Neural cell (in vitro differentiated cells): ENCODE measurements at regions not wholly inside any gene's neighbourhood (a gene's known extent, or its start where the extent isn't known, plus 50 kb on each side); places are given as distances from the start of the nearest gene placed in this dataset.

Source experiments
- H2AFZ ChIP-seq: fragments of 200-600, 300-800 bp; sonication (generic), shearing (Covaris generic); 2 replicates; pipeline ENCODE4 v1.6.0; 2014; ENCODE audit warnings: low read depth, mild to moderate bottlenecking, antibody characterized with exemption, low read length, moderate library complexity
- H3F3A ChIP-seq: fragments of 200-600 bp; shearing (Covaris generic); 2 replicates; pipeline ENCODE4 v1.6.1; 2016; ENCODE audit warnings: mild to moderate bottlenecking, moderate library complexity, mixed read lengths, antibody characterized with exemption, low read length; ENCODE audit not compliant: insufficient read depth, poor library complexity, severe bottlenecking
- H3K27ac ChIP-seq: fragments of 200-600, 300-800 bp; sonication (generic), shearing (Covaris generic); 2 replicates; pipeline ENCODE4 v1.5.1; 2014; ENCODE audit warnings: mild to moderate bottlenecking, low read length, moderate library complexity
- H3K27me3 ChIP-seq: fragments of 300-800, 200-600 bp; sonication (generic), shearing (Covaris generic); 2 replicates; pipeline ENCODE4 v1.6.0; 2014; ENCODE audit warnings: mild to moderate bottlenecking, low read depth, low read length, moderate library complexity; ENCODE audit not compliant: insufficient read depth
- H3K36me3 ChIP-seq: fragments of 300-800, 200-600 bp; sonication (generic), shearing (Covaris generic); 2 replicates; pipeline ENCODE4 v1.5.1; 2014; ENCODE audit warnings: mild to moderate bottlenecking, antibody characterized with exemption, low read length, moderate library complexity; ENCODE audit not compliant: insufficient read depth
- H3K4me2 ChIP-seq: fragments of 300-800, 200-600 bp; sonication (generic), shearing (Covaris generic); 2 replicates; pipeline ENCODE4 v1.6.0; 2014; ENCODE audit warnings: mild to moderate bottlenecking, low read length
- H3K4me3 ChIP-seq: fragments of 300-800, 200-600 bp; sonication (generic), shearing (Covaris generic); 2 replicates; pipeline ENCODE4 v1.5.1; 2014; ENCODE audit warnings: mild to moderate bottlenecking, low read length, moderate library complexity
- H3K79me2 ChIP-seq: fragments of 200-600 bp; shearing (Covaris generic); replicated peaks from 2 replicates; pipeline ENCODE4 v1.6.0; 2014; ENCODE audit warnings: mild to moderate bottlenecking, low read length, moderate library complexity; ENCODE audit not compliant: insufficient read depth
- H3K9ac ChIP-seq: fragments of 300-800, 200-600 bp; sonication (generic), shearing (Covaris generic); 2 replicates; pipeline ENCODE4 v1.6.1; 2016; ENCODE audit warnings: mild to moderate bottlenecking, low read length, mixed read lengths
- H3K9me2 ChIP-seq: fragments of 200-600 bp; shearing (Covaris generic); 2 replicates; pipeline ENCODE4 v1.6.1; 2016; ENCODE audit warnings: mild to moderate bottlenecking, low read length, mixed read lengths; ENCODE audit not compliant: insufficient read depth
- H3K9me3 ChIP-seq: fragments of 200-600, 300-800 bp; sonication (generic), shearing (Covaris generic); 2 replicates; pipeline ENCODE4 v1.6.1; 2016; ENCODE audit warnings: mild to moderate bottlenecking, mixed run types, low read length, moderate library complexity, mixed read lengths
- H4K20me1 ChIP-seq: fragments of 200-600 bp; shearing (Covaris generic); 2 replicates; pipeline ENCODE4 v1.6.1; 2016; ENCODE audit warnings: mild to moderate bottlenecking, mixed run types; ENCODE audit not compliant: insufficient read depth
- EP300 ChIP-seq: fragments of 450-650 bp; conservative IDR thresholded peaks from 2 replicates; pipeline ENCODE4 v1.6.1; 2014; ENCODE audit warnings: antibody characterized with exemption, mild to moderate bottlenecking, moderate library complexity; ENCODE audit not compliant: poor library complexity, severe bottlenecking
- EZH2 ChIP-seq: fragments of 200-600, 300-800 bp; shearing (Covaris generic), sonication (generic); IDR thresholded peaks from 2 replicates; pipeline ENCODE4 v1.6.1; 2014; ENCODE audit warnings: antibody characterized with exemption, low read length, borderline replicate concordance, mild to moderate bottlenecking; ENCODE audit not compliant: insufficient read depth, poor library complexity, severe bottlenecking
- MXI1 ChIP-seq: fragments of 450-650 bp; conservative IDR thresholded peaks from 2 replicates; pipeline ENCODE4 v1.6.1; 2014; ENCODE audit warnings: antibody characterized with exemption, mild to moderate bottlenecking; ENCODE audit not compliant: poor library complexity, severe bottlenecking
- POLR2AphosphoS5 ChIP-seq: IDR thresholded peaks from 2 replicates; pipeline ENCODE4 v1.6.1; 2012
- RAD21 ChIP-seq: fragments of 450-650 bp; conservative IDR thresholded peaks from 2 replicates; pipeline ENCODE4 v1.6.1; 2014; ENCODE audit warnings: antibody characterized with exemption, mild to moderate bottlenecking, moderate library complexity
- SMC3 ChIP-seq: fragments of 450-650 bp; conservative IDR thresholded peaks from 2 replicates; pipeline ENCODE4 v1.6.1; 2014; ENCODE audit warnings: antibody characterized with exemption, mild to moderate bottlenecking, moderate library complexity; ENCODE audit not compliant: poor library complexity
- TAF1 ChIP-seq: IDR thresholded peaks from 2 replicates; pipeline ENCODE4 v1.6.1; 2012; ENCODE audit warnings: low read depth
- TF ChIP-seq, protein P1 (sequence below): fragments of 450-650 bp; IDR thresholded peaks from 2 replicates; pipeline ENCODE4 v1.5.1; 2014; ENCODE audit warnings: antibody characterized with exemption, mild to moderate bottlenecking, moderate library complexity; ENCODE audit not compliant: poor library complexity, severe bottlenecking
- TF ChIP-seq, protein P2 (sequence below): IDR thresholded peaks from 2 replicates; pipeline ENCODE4 v1.6.1; 2012; ENCODE audit warnings: borderline replicate concordance

DNA sequence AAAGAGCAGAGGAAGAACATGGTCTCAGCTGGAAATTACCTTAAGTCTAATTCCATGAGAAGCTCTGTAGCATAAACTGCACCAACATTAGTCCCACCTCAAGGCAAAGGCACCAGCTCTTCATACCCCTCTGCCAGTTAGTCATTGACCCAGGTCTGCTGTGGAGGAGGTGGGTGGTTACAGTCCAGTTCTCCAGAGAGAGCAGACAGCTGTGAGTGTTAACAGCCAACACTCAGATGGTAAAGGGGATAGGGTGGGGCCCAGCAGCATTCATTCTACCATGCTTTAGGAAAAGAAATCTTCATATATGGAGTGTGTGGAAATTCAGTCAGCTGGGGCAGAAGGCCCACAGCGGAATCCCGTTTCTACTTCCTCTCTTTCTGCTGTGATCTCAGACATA lies 159.7 kb upstream of the FBXO11 start:
- H3K4me2 ChIP-seq, result no peak overlapping the region
- no peaks in the 10 kb centered on the region for H3K9me2 ChIP-seq
- no peaks in the 10 kb centered on the region for H3F3A ChIP-seq
- no peaks in the 10 kb centered on the region for H3K79me2 ChIP-seq
- H4K20me1 ChIP-seq, result no peaks in the 10 kb centered on the region
- no peaks in the 10 kb centered on the region for H3K9me3 ChIP-seq
- H2AFZ ChIP-seq, result no peak overlapping the region
- H3K9ac ChIP-seq, result no peak overlapping the region
- no peak overlapping the region for H3K4me3 ChIP-seq
- H3K27me3 ChIP-seq, result no peaks in the 10 kb centered on the region
- no peaks in the 10 kb centered on the region for H3K36me3 ChIP-seq
- H3K27ac ChIP-seq, result no peak overlapping the region
- no peak for TF ChIP-seq EZH2
- TF ChIP-seq, protein P1, sequence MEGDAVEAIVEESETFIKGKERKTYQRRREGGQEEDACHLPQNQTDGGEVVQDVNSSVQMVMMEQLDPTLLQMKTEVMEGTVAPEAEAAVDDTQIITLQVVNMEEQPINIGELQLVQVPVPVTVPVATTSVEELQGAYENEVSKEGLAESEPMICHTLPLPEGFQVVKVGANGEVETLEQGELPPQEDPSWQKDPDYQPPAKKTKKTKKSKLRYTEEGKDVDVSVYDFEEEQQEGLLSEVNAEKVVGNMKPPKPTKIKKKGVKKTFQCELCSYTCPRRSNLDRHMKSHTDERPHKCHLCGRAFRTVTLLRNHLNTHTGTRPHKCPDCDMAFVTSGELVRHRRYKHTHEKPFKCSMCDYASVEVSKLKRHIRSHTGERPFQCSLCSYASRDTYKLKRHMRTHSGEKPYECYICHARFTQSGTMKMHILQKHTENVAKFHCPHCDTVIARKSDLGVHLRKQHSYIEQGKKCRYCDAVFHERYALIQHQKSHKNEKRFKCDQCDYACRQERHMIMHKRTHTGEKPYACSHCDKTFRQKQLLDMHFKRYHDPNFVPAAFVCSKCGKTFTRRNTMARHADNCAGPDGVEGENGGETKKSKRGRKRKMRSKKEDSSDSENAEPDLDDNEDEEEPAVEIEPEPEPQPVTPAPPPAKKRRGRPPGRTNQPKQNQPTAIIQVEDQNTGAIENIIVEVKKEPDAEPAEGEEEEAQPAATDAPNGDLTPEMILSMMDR, result no peak
- TF ChIP-seq SMC3, result no peak
- TF ChIP-seq, protein P2, sequence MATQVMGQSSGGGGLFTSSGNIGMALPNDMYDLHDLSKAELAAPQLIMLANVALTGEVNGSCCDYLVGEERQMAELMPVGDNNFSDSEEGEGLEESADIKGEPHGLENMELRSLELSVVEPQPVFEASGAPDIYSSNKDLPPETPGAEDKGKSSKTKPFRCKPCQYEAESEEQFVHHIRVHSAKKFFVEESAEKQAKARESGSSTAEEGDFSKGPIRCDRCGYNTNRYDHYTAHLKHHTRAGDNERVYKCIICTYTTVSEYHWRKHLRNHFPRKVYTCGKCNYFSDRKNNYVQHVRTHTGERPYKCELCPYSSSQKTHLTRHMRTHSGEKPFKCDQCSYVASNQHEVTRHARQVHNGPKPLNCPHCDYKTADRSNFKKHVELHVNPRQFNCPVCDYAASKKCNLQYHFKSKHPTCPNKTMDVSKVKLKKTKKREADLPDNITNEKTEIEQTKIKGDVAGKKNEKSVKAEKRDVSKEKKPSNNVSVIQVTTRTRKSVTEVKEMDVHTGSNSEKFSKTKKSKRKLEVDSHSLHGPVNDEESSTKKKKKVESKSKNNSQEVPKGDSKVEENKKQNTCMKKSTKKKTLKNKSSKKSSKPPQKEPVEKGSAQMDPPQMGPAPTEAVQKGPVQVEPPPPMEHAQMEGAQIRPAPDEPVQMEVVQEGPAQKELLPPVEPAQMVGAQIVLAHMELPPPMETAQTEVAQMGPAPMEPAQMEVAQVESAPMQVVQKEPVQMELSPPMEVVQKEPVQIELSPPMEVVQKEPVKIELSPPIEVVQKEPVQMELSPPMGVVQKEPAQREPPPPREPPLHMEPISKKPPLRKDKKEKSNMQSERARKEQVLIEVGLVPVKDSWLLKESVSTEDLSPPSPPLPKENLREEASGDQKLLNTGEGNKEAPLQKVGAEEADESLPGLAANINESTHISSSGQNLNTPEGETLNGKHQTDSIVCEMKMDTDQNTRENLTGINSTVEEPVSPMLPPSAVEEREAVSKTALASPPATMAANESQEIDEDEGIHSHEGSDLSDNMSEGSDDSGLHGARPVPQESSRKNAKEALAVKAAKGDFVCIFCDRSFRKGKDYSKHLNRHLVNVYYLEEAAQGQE, result no peak
- TF ChIP-seq TAF1, result no peak
- no peak for TF ChIP-seq MXI1
- no peak for TF ChIP-seq POLR2AphosphoS5

DNA sequence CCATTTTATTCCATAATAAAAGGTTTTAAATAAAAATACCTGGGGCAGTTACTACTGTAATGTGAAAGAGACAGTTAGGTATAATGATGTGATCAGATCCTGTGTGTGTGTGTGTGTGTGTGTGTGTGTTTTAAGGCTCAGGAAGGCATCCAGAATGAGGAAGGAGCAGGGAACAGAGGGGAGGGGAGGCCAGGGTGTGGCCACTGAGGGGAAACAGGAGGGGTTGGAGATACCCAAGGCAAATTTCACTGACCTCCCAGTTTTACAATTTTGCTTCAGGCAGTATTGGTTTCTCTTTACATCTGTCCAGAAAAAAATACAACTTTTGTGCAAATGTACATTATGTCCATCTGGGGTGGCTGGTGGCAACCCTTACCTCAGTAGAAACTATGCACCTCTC lies 163.5 kb upstream of the FBXO11 start:
- H4K20me1 ChIP-seq, result no peaks in the 10 kb centered on the region
- no peaks in the 10 kb centered on the region for H3K27me3 ChIP-seq
- H2AFZ ChIP-seq, result no peak overlapping the region
- H3K9me3 ChIP-seq, result no peaks in the 10 kb centered on the region
- no peak overlapping the region for H3K27ac ChIP-seq
- H3K9me2 ChIP-seq, result no peaks in the 10 kb centered on the region
- H3K4me2 ChIP-seq, result no peak overlapping the region
- no peaks in the 10 kb centered on the region for H3F3A ChIP-seq
- no peaks in the 10 kb centered on the region for H3K36me3 ChIP-seq
- TF ChIP-seq RAD21, result no peak
- TF ChIP-seq POLR2AphosphoS5, result no peak
- TF ChIP-seq, protein P2, result no peak
- TF ChIP-seq SMC3, result no peak
- TF ChIP-seq MXI1, result no peak
- TF ChIP-seq, protein P1, result no peak
- TF ChIP-seq EZH2, result no peak
- TF ChIP-seq EP300, result no peak
- TF ChIP-seq TAF1, result no peak
- H3K9ac ChIP-seq, result no peak overlapping the region
- H3K4me3 ChIP-seq, result no peak overlapping the region
- H3K79me2 ChIP-seq, result no peaks in the 10 kb centered on the region
